H9 (cell line): ENCODE measurements at regions not wholly inside any gene's neighbourhood (a gene's known extent, or its start where the extent isn't known, plus 50 kb on each side); places are given as distances from the start of the nearest gene placed in this dataset.

Experiments used
- DNase-seq: peaks from one replicate; pipeline ENCODE4 v3.0.0-alpha.2; 2017
- H2AFZ ChIP-seq: one replicate; pipeline ENCODE4 v1.6.1; 2013; ENCODE audit warnings: mild to moderate bottlenecking, low read length, control low read depth, moderate library complexity
- H2AK5ac ChIP-seq: 2 replicates; pipeline ENCODE4 v1.6.1; 2013; ENCODE audit warnings: low read length, control low read depth, mixed read lengths; ENCODE audit not compliant: insufficient read length
- H2BK120ac ChIP-seq: one replicate; pipeline ENCODE4 v1.6.1; 2013; ENCODE audit warnings: low read depth, mild to moderate bottlenecking, low read length, control low read depth, inconsistent platforms; ENCODE audit not compliant: poor library complexity, severe bottlenecking
- H2BK12ac ChIP-seq: 2 replicates; pipeline ENCODE4 v1.6.1; 2013; ENCODE audit warnings: low read length, control low read depth, mixed read lengths, low read depth; ENCODE audit not compliant: insufficient read length
- H2BK15ac ChIP-seq: 2 replicates; pipeline ENCODE4 v1.6.1; 2013; ENCODE audit warnings: low read depth, low read length, control low read depth
- H2BK20ac ChIP-seq: one replicate; pipeline ENCODE4 v1.6.1; 2013; ENCODE audit warnings: low read depth, mild to moderate bottlenecking, low read length, control low read depth, inconsistent platforms; ENCODE audit not compliant: poor library complexity, severe bottlenecking
- H2BK5ac ChIP-seq: 2 replicates; pipeline ENCODE4 v1.6.1; 2013; ENCODE audit warnings: low read length, control low read depth, mixed read lengths; ENCODE audit not compliant: insufficient read length
- H3K14ac ChIP-seq: 2 replicates; pipeline ENCODE4 v1.6.1; 2013; ENCODE audit warnings: low read length, control low read depth; ENCODE audit not compliant: insufficient read depth
- H3K18ac ChIP-seq: 2 replicates; pipeline ENCODE4 v1.6.1; 2013; ENCODE audit warnings: low read depth, mild to moderate bottlenecking, mixed read lengths, low read length, control low read depth; ENCODE audit not compliant: insufficient read length
- H3K23ac ChIP-seq: 2 replicates; pipeline ENCODE4 v1.6.1; 2013; ENCODE audit warnings: low read length, control low read depth, mixed read lengths, low read depth; ENCODE audit not compliant: insufficient read length
- H3K23me2 ChIP-seq: 2 replicates; pipeline ENCODE4 v1.6.1; 2013; ENCODE audit warnings: low read depth, mild to moderate bottlenecking, mixed read lengths, low read length, control low read depth; ENCODE audit not compliant: insufficient read length, poor library complexity, severe bottlenecking
- H3K27ac ChIP-seq: 2 replicates; pipeline ENCODE4 v1.5.1; 2013; ENCODE audit warnings: low read length, control low read depth, mixed read lengths, low read depth; ENCODE audit not compliant: insufficient read length
- H3K27me3 ChIP-seq: 2 replicates; pipeline ENCODE4 v1.6.1; 2013; ENCODE audit warnings: low read length, control low read depth, inconsistent platforms; ENCODE audit not compliant: insufficient read depth
- H3K4ac ChIP-seq: 2 replicates; pipeline ENCODE4 v1.6.1; 2013; ENCODE audit warnings: low read depth, mild to moderate bottlenecking, control low read depth, inconsistent platforms, low read length, moderate library complexity
- H3K4me1 ChIP-seq: 2 replicates; pipeline ENCODE4 v1.6.1; 2013; ENCODE audit warnings: low read length, control low read depth, inconsistent platforms; ENCODE audit not compliant: insufficient read depth
- H3K4me2 ChIP-seq: 2 replicates; pipeline ENCODE4 v1.6.1; 2013; ENCODE audit warnings: low read length, control low read depth, mixed read lengths; ENCODE audit not compliant: insufficient read length, insufficient read depth
- H3K56ac ChIP-seq: 2 replicates; pipeline ENCODE4 v1.6.1; 2013; ENCODE audit warnings: low read depth, mild to moderate bottlenecking, mixed read lengths, low read length, control low read depth; ENCODE audit not compliant: insufficient read length
- H3K79me1 ChIP-seq: 2 replicates; pipeline ENCODE4 v1.6.1; 2013; ENCODE audit warnings: low read depth, mild to moderate bottlenecking, moderate library complexity, low read length, control low read depth, inconsistent platforms; ENCODE audit not compliant: insufficient read depth, poor library complexity, severe bottlenecking
- H3K79me2 ChIP-seq: 2 replicates; pipeline ENCODE4 v1.6.1; 2013; ENCODE audit warnings: low read length, control low read depth, inconsistent platforms; ENCODE audit not compliant: insufficient read depth
- H3K9ac ChIP-seq: 2 replicates; pipeline ENCODE4 v1.6.1; 2013; ENCODE audit warnings: low read length, control low read depth, mixed read lengths; ENCODE audit not compliant: insufficient read length; ENCODE audit errors: extremely low read depth
- H3K9me3 ChIP-seq: one replicate; pipeline ENCODE4 v1.6.1; 2013; ENCODE audit warnings: low read depth, low read length, inconsistent platforms; ENCODE audit not compliant: control insufficient read depth
- H3T11ph ChIP-seq: one replicate; pipeline ENCODE4 v1.6.1; 2013; ENCODE audit warnings: mild to moderate bottlenecking, low read length, control low read depth, inconsistent platforms
- H4K20me1 ChIP-seq: one replicate; pipeline ENCODE4 v1.6.1; 2013; ENCODE audit not compliant: control insufficient read depth, insufficient read length, insufficient read depth
- H4K5ac ChIP-seq: 2 replicates; pipeline ENCODE4 v1.6.1; 2013; ENCODE audit warnings: low read depth, mild to moderate bottlenecking, mixed read lengths, low read length, control low read depth; ENCODE audit not compliant: insufficient read length
- H4K8ac ChIP-seq: replicated peaks from 2 replicates; pipeline ENCODE4 v1.6.1; 2013; ENCODE audit warnings: low read length, control low read depth, mixed read lengths, low read depth; ENCODE audit not compliant: insufficient read length
- H4K91ac ChIP-seq: 2 replicates; pipeline ENCODE4 v1.6.1; 2013; ENCODE audit warnings: low read depth, mild to moderate bottlenecking, moderate library complexity, mixed read lengths, low read length, control low read depth; ENCODE audit not compliant: insufficient read length
- H3K27ac Mint-ChIP-seq, 3 experiments: 2 replicates in 2 of 3; 3 replicates in 1 of 3; pipeline ENCODE4 v1.8.0; 2020 to 2021; ENCODE audit warnings: mixed read lengths in 3 of 3, mild to moderate bottlenecking in 1 of 3, moderate library complexity in 1 of 3
- H3K27me3 Mint-ChIP-seq: 2 replicates; pipeline ENCODE4 v1.8.0; 2021; ENCODE audit warnings: low read depth, mild to moderate bottlenecking, moderate library complexity, mixed read lengths
- H3K36me3 Mint-ChIP-seq, 3 experiments: 2 replicates in 2 of 3; 3 replicates in 1 of 3; pipeline ENCODE4 v1.8.0; 2020 to 2021; ENCODE audit warnings: low read depth in 3 of 3, mixed read lengths in 3 of 3; ENCODE audit not compliant: insufficient read depth in 1 of 3
- H3K4me1 Mint-ChIP-seq, 2 experiments: 2 replicates each; pipeline ENCODE4 v1.8.0; 2020; ENCODE audit warnings: mixed read lengths in 2 of 2
- H3K4me3 Mint-ChIP-seq, 2 experiments: 2 replicates in 1 of 2; 3 replicates in 1 of 2; pipeline ENCODE4 v1.8.0; 2020 to 2021; ENCODE audit warnings: mild to moderate bottlenecking in 2 of 2, mixed read lengths in 2 of 2, moderate library complexity in 1 of 2
- H3K9me3 Mint-ChIP-seq, 2 experiments: 2 replicates in 1 of 2; 3 replicates in 1 of 2; pipeline ENCODE4 v1.8.0; 2020; ENCODE audit warnings: mild to moderate bottlenecking in 2 of 2, mixed read lengths in 2 of 2, moderate library complexity in 1 of 2
- CTCF ChIP-seq: fragments of 200-600 bp; sonication (generic); conservative IDR thresholded peaks from 3 replicates; pipeline ENCODE4 v1.8.0; 2021; ENCODE audit warnings: antibody characterized with exemption, mild to moderate bottlenecking
- WGBS: extraction: QIAGEN DNeasy Blood & Tissue Kit; methylation state at CpG from one replicate; pipeline ENCODE4 v1.1.7; 2013; ENCODE audit warnings: missing lambda C conversion rate, low lambda C conversion rate, mixed read lengths; ENCODE audit not compliant: insufficient read length; ENCODE audit errors: extremely low coverage; 5-methylcytosine and 5-hydroxymethylcytosine counted together

DNA sequence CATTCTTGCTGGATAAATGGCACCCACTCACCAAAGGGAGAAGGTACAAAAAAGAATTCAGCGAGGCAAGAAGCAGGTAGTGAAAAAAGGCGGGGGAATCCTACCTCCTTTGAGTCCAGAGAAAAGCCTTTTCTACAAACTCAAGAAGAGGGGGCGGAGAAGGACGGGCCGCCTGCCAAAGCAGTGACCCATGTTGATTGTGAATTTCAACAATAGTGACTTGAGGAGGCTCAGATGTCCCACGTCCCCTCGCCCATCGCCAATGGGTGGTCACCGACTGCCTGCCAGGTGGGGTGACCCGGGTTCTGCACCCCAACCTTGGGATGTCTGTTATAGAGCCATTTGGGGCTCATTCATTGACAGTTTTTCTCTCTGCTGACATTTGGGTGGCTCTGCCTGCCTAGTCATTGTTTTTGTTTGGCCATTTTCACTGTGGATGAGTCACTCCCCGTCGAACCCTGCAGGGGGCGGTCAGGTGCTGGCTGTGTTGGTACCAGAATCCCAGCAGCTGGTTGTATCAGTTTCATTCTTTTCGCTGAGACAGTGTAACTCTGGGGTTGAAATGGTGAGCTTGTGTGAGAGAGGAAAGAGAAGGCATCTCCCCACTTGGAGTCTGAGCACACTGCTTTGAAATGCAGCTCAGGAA lies 163.4 kb upstream of the NCAM1 start:
- Histone ChIP-seq H3K18ac (peak overlapping the region; percentile 45), H4K20me1 (no peaks in the 10 kb centered on the region), H2BK5ac (no peak overlapping the region), H3T11ph (no peak overlapping the region), H2BK12ac (no peak overlapping the region), H2AFZ (no peak overlapping the region), H3K27me3 (no peaks in the 10 kb centered on the region), H3K56ac (no peak overlapping the region), H4K5ac (no peak overlapping the region), H3K23me2 (no peaks in the 10 kb centered on the region), H3K23ac (no peak overlapping the region), H2AK5ac (no peak overlapping the region), H3K4me1 (peaks cover 11% of the 10 kb centered on the region; the same call in 1 of the 2 replicates), H2BK15ac (no peak overlapping the region), H3K9ac (no peak overlapping the region), H4K91ac (no peak overlapping the region), H3K4ac (no peak overlapping the region), H3K79me1 (no peaks in the 10 kb centered on the region), H3K79me2 (no peaks in the 10 kb centered on the region), H2BK20ac (peak overlapping the region; percentile 95), H2BK120ac (peak overlapping the region; percentile 8), H3K14ac (peak overlapping the region; percentile 10; the same call in 1 of the 2 replicates), H3K9me3 (no peaks in the 10 kb centered on the region), H3K27ac (no peak overlapping the region), H4K8ac (no peak overlapping the region), H3K4me2 (peak overlapping the region; percentile 32)
- Mint-ChIP-seq H3K4me3 (no peak overlapping the region), H3K9me3 (no peaks in the 10 kb centered on the region; a peak in 1 of 5 replicates), H3K27ac (peak overlapping the region; percentile 66 to 96 (median 68)), H3K4me1 (peaks cover 45 to 48% of the 10 kb centered on the region in 2 experiments), H3K27me3 (peaks cover 2% of the 10 kb centered on the region), H3K36me3 (no peaks in the 10 kb centered on the region; a peak in 2 of 7 replicates)
- no CpG with 5 or more reads among the region's 14 CpGs for WGBS
- DNase-seq = peak; percentile 82
- peak; percentile 78 for TF ChIP-seq CTCF
